Choroid plexus epithelial cell (primary cell): ENCODE measurements at regions not wholly inside any gene's neighbourhood (a gene's known extent, or its start where the extent isn't known, plus 50 kb on each side); places are given as distances from the start of the nearest gene placed in this dataset.

Experiments
- DNase-seq: peaks from one replicate; pipeline ENCODE4 v3.0.0-alpha.2; 2010; ENCODE audit warnings: low read depth
- H3K4me3 ChIP-seq: 2 replicates; pipeline ENCODE4 v1.5.1; 2011; ENCODE audit warnings: low read depth, mild to moderate bottlenecking, control low read depth, low read length, moderate library complexity
- CTCF ChIP-seq: conservative IDR thresholded peaks from 2 replicates; pipeline ENCODE4 v1.5.1; 2011; ENCODE audit warnings: low read depth, mild to moderate bottlenecking, control low read depth, inconsistent platforms, low read length, moderate library complexity

GRCh38 chr2:38207168-38207567 is 131.2 kb upstream of the CYP1B1 start:
- TF ChIP-seq CTCF = no peak
- no peak for DNase-seq
- no peak overlapping the region for H3K4me3 ChIP-seq

GRCh38 chr2:38203446-38203810 is 127.5 kb upstream of the CYP1B1 start:
- DNase-seq = no peak
- TF ChIP-seq CTCF = no peak
- H3K4me3 ChIP-seq = no peak overlapping the region

- no peak for TF ChIP-seq CTCF
- H3K4me3 ChIP-seq = no peak overlapping the region
- DNase-seq = no peak
Observed at GRCh38 chr2:38202713-38203445, 126.9 kb upstream of the CYP1B1 start.

- DNase-seq = no peak
- TF ChIP-seq CTCF = no peak
- no peak overlapping the region for H3K4me3 ChIP-seq
Observed at GRCh38 chr2:38201784-38202183, 125.8 kb upstream of the CYP1B1 start.

- TF ChIP-seq CTCF = no peak
- no peak for DNase-seq
Observed at GRCh38 chr2:38200598-38200997, 124.6 kb upstream of the CYP1B1 start.

GRCh38 chr2:38199127-38199526 is 123.2 kb upstream of the CYP1B1 start:
- no peak overlapping the region for H3K4me3 ChIP-seq
- no peak for TF ChIP-seq CTCF
- no peak for DNase-seq

More at GRCh38 chr2:38200598-38200997, 124.6 kb upstream of the CYP1B1 start:
- no peak overlapping the region for H3K4me3 ChIP-seq

GRCh38 chr2:38194751-38195150 is 118.8 kb upstream of the CYP1B1 start:
- no peak overlapping the region for H3K4me3 ChIP-seq
- DNase-seq = no peak
- no peak for TF ChIP-seq CTCF
